OCI-LY7 (cell line): ENCODE measurements at regions not wholly inside any gene's neighbourhood (a gene's known extent, or its start where the extent isn't known, plus 50 kb on each side); places are given as distances from the start of the nearest gene placed in this dataset.

Source experiments
- BruUV-seq: library from RNA; stranded (reverse); fragments of 400-500 nt; replicated peaks from 2 replicates; lab custom pipeline; 2021; lab: Mats Ljungman, UMichigan
- CTCF ChIA-PET: fragments of 300-600 bp; sonication (Branson Sonifier 250); formaldehyde crosslinking; loops from one replicate; lab custom pipeline; 2022; ENCODE audit warnings: antibody characterized with exemption; ENCODE audit not compliant: unreplicated experiment; lab: Charles Lee
- POLR2A ChIA-PET: fragments of 300-600 bp; sonication (Branson Sonifier 250); formaldehyde crosslinking; loops from one replicate; lab custom pipeline; 2022; ENCODE audit warnings: antibody characterized with exemption; lab: Charles Lee
- DNase-seq: peaks from one replicate; pipeline ENCODE4 v3.0.0-alpha.2; 2015; ENCODE audit warnings: low spot score
- H2AFZ ChIP-seq: fragments of 200-600 bp; sonication (generic), shearing (Covaris generic); 2 replicates; pipeline ENCODE4 v1.6.1; 2014; ENCODE audit warnings: mild to moderate bottlenecking, antibody characterized with exemption, low read length, moderate library complexity
- H3K27ac ChIP-seq: fragments of 200-600 bp; sonication (generic); 2 replicates; pipeline ENCODE4 v1.5.1; 2014; ENCODE audit warnings: mixed run types, low read depth, mild to moderate bottlenecking, moderate library complexity, low read length, inconsistent platforms; ENCODE audit not compliant: poor library complexity, severe bottlenecking
- H3K36me3 ChIP-seq: fragments of 200-600 bp; sonication (generic); 2 replicates; pipeline ENCODE4 v1.6.1; 2014; ENCODE audit warnings: mild to moderate bottlenecking, antibody characterized with exemption, low read length, moderate library complexity, mixed read lengths; ENCODE audit not compliant: insufficient read depth
- H3K4me1 ChIP-seq: fragments of 200-600 bp; sonication (generic); 2 replicates; pipeline ENCODE4 v1.5.1; 2014; ENCODE audit warnings: mild to moderate bottlenecking, low read length; ENCODE audit not compliant: insufficient read depth, poor library complexity, severe bottlenecking
- H3K4me2 ChIP-seq: fragments of 200-600 bp; sonication (generic); 2 replicates; pipeline ENCODE4 v1.6.1; 2014; ENCODE audit warnings: mild to moderate bottlenecking, low read length
- H3K4me3 ChIP-seq: fragments of 200-600 bp; sonication (generic); 2 replicates; pipeline ENCODE4 v1.5.1; 2014; ENCODE audit warnings: mild to moderate bottlenecking, low read depth, low read length; ENCODE audit not compliant: poor library complexity, severe bottlenecking
- H3K79me2 ChIP-seq: fragments of 200-600 bp; sonication (generic); 2 replicates; pipeline ENCODE4 v1.6.1; 2016; ENCODE audit warnings: low read depth, mild to moderate bottlenecking, low read length, moderate library complexity, mixed read lengths; ENCODE audit not compliant: insufficient read depth
- H3K9me2 ChIP-seq: fragments of 200-600 bp; sonication (generic); 2 replicates; pipeline ENCODE4 v1.6.1; 2016; ENCODE audit warnings: mild to moderate bottlenecking, low read length, mixed read lengths; ENCODE audit not compliant: insufficient read depth
- H3K9me3 ChIP-seq: fragments of 200-600 bp; sonication (generic); 2 replicates; pipeline ENCODE4 v1.6.1; 2014; ENCODE audit warnings: mild to moderate bottlenecking, mixed run types, low read length, mixed read lengths
- H4K20me1 ChIP-seq: fragments of 200-600 bp; sonication (generic); 2 replicates; pipeline ENCODE4 v1.6.1; 2014; ENCODE audit warnings: mild to moderate bottlenecking, antibody characterized with exemption, low read length, moderate library complexity, mixed read lengths; ENCODE audit not compliant: insufficient read depth
- EZH2phosphoT487 ChIP-seq: fragments of 200-600 bp; sonication (generic); IDR thresholded peaks from 2 replicates; pipeline ENCODE4 v1.6.1; 2018; ENCODE audit warnings: low read depth, borderline replicate concordance, mild to moderate bottlenecking, mixed run types, antibody characterized with exemption, low read length, moderate library complexity, mixed read lengths
- intact Hi-C: fragments of 100-400 bp; cut with micrococcal nuclease; formaldehyde crosslinking; loops from one replicate; pipeline ENCODE4 v1.10.0; 2022; ENCODE audit not compliant: unreplicated experiment
- TF ChIP-seq, protein P1 (sequence below): fragments of 200-600 bp; sonication (generic); conservative IDR thresholded peaks from 2 replicates; pipeline ENCODE4 v1.5.1; 2014; ENCODE audit warnings: mild to moderate bottlenecking, antibody characterized with exemption, low read length, moderate library complexity, mixed read lengths

DNA sequence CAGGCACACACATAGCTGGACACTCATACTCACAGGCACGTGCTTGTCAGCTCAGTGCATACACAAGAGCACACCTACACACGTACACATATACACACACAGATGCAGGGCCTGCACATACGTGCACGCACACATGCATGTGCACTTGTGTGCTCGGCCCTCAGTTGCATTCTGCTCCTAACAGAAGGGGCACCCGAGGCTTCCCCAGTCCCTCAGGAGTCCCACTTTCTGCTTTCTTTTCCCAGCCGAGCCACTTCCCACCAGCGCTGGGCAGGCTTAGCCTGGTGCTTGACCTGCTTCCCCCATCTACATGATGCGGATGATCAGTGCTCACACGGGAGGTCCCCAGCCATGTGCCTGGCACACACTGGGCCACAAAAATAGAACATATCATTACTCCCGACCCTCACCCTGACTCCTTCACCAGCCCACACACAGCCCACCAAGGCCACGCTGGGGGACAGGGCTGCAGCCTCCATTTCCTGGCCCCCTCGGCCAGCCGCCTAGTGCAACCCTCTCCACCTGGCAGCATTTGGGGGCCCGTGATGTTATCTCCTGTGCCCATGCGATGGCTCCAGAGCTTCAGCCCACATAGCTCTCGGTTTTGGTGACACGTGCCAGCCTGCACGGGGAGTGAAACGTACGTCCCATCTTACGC is 125.2 kb upstream of the SPACA7 start:
- Histone ChIP-seq H3K9me3 (no peaks in the 10 kb centered on the region), H3K36me3 (no peaks in the 10 kb centered on the region), H2AFZ (no peak overlapping the region), H3K79me2 (no peaks in the 10 kb centered on the region), H3K4me1 (no peaks in the 10 kb centered on the region), H4K20me1 (no peaks in the 10 kb centered on the region), H3K4me2 (no peak overlapping the region), H3K4me3 (no peak overlapping the region), H3K27ac (no peak overlapping the region), H3K9me2 (no peaks in the 10 kb centered on the region)
- intact Hi-C loops: no loop called here
- POLR2A ChIA-PET: interaction anchor here (0.5 kb wide), 1 partner anchor 1729 kb away, joined by 3 read pairs; no protein-coding TSS in a partner anchor
- TF ChIP-seq, protein P1, sequence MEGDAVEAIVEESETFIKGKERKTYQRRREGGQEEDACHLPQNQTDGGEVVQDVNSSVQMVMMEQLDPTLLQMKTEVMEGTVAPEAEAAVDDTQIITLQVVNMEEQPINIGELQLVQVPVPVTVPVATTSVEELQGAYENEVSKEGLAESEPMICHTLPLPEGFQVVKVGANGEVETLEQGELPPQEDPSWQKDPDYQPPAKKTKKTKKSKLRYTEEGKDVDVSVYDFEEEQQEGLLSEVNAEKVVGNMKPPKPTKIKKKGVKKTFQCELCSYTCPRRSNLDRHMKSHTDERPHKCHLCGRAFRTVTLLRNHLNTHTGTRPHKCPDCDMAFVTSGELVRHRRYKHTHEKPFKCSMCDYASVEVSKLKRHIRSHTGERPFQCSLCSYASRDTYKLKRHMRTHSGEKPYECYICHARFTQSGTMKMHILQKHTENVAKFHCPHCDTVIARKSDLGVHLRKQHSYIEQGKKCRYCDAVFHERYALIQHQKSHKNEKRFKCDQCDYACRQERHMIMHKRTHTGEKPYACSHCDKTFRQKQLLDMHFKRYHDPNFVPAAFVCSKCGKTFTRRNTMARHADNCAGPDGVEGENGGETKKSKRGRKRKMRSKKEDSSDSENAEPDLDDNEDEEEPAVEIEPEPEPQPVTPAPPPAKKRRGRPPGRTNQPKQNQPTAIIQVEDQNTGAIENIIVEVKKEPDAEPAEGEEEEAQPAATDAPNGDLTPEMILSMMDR: no peak
- TF ChIP-seq EZH2phosphoT487: no peak
- no peak for DNase-seq
- no TSS peak for BruUV-seq
- CTCF ChIA-PET: no interaction called here

DNA sequence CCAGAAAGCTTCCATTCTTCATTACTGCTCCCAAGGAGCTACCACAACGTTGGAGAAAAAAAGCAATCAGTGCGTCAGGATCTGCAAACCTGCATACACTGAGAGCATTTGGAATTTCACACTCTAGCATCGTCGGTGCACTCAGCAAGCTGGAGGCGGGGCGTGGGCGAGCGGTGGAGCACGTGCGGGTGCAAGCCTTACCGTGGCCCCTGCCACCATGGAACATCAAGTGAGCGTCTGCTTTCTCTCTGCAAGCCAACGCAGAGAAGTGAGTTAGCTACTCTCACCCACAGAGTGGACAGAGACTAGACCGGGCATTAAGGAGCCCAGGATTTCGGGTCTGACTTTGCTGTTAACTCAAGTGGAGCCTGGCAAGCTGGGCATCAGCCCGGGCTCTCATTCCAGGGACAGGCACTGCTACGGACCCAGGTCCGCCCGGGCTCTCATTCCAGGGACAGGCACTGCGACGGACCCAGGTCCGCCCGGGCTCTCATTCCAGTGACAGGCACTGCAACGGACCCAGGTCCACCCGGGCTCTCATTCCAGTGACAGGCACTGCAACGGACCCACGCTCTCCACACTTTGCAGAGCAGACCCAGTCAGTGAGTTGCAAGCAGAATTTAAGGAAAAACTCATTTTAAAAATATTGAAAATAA is 124.1 kb upstream of the SPACA7 start:
- Histone ChIP-seq H3K4me1 (no peaks in the 10 kb centered on the region), H4K20me1 (no peaks in the 10 kb centered on the region), H3K9me3 (no peaks in the 10 kb centered on the region), H3K9me2 (no peaks in the 10 kb centered on the region), H3K79me2 (no peaks in the 10 kb centered on the region), H3K4me3 (no peak overlapping the region), H3K27ac (no peak overlapping the region), H3K36me3 (no peaks in the 10 kb centered on the region), H3K4me2 (no peak overlapping the region), H2AFZ (no peak overlapping the region)
- ChIA-PET CTCF (no interaction called here), POLR2A (no interaction called here)
- no peak for DNase-seq
- BruUV-seq: no TSS peak
- no peak for TF ChIP-seq EZH2phosphoT487
- TF ChIP-seq, protein P1: no peak
- intact Hi-C loops: no loop called here
